ENCODE measurements at regions not wholly inside any gene's neighbourhood (a gene's known extent, or its start where the extent isn't known, plus 50 kb on each side); places are given as distances from the start of the nearest gene placed in this dataset.

- DNase-seq = peak; percentile 47
These were observed 477.6 kb downstream of the NPHP4 start for GRCh38 chr1:5514527-5515183.

GRCh38 chr1:5513846-5514526 is 478.2 kb downstream of the NPHP4 start:
- DNase-seq = peak; percentile 4

GRCh38 chr1:5513179-5513578 is 479.0 kb downstream of the NPHP4 start:
- DNase-seq = no peak

- no peak for DNase-seq
These were observed 480.7 kb downstream of the NPHP4 start for GRCh38 chr1:5511381-5512097.

- DNase-seq = peak; percentile 33
These were observed 482.4 kb downstream of the NPHP4 start for GRCh38 chr1:5509664-5510452.

GRCh38 chr1:5508669-5509330 is 483.4 kb downstream of the NPHP4 start:
- DNase-seq = no peak

GRCh38 chr1:5507340-5507739 is 484.9 kb downstream of the NPHP4 start:
- DNase-seq = no peak

- no peak for DNase-seq
These were observed 485.6 kb downstream of the NPHP4 start for GRCh38 chr1:5506634-5507033.

- no peak for DNase-seq
These were observed 486.3 kb downstream of the NPHP4 start for GRCh38 chr1:5505944-5506343.

- no peak for DNase-seq
These were observed 487.9 kb downstream of the NPHP4 start for GRCh38 chr1:5504364-5504740.

GRCh38 chr1:5503556-5504363 is 488.5 kb downstream of the NPHP4 start:
- DNase-seq = no peak

- DNase-seq = no peak
These were observed 489.7 kb downstream of the NPHP4 start for GRCh38 chr1:5502311-5503194.

GRCh38 chr1:5501206-5501930 is 490.9 kb downstream of the NPHP4 start:
- DNase-seq = no peak

GRCh38 chr1:5500541-5500940 is 491.7 kb downstream of the NPHP4 start:
- no peak for DNase-seq

- no peak for DNase-seq
These were observed 494.7 kb downstream of the NPHP4 start for GRCh38 chr1:5497503-5497902.

- no peak for DNase-seq
These were observed 496.4 kb downstream of the NPHP4 start for GRCh38 chr1:5495596-5496410.

- DNase-seq = no peak
These were observed 497.7 kb downstream of the NPHP4 start for GRCh38 chr1:5494518-5494917.

GRCh38 chr1:5493851-5494311 is 498.3 kb downstream of the NPHP4 start:
- DNase-seq = no peak

- DNase-seq = no peak
These were observed 498.9 kb downstream of the NPHP4 start for GRCh38 chr1:5493275-5493674.
